Suprapubic skin (tissue), 4 donors: ENCODE measurements at regions not wholly inside any gene's neighbourhood (a gene's known extent, or its start where the extent isn't known, plus 50 kb on each side); places are given as distances from the start of the nearest gene placed in this dataset.

Source experiments
- DNase-seq, 2 donors: peaks; one replicate each; pipeline ENCODE4 v3.0.0-alpha.2; 2019; ENCODE audit warnings: low spot score in 2 of 2
- H3K27ac ChIP-seq: fragments of 200-600 bp; sonication (generic); one replicate; pipeline ENCODE4 v1.5.1; 2019
- H3K27me3 ChIP-seq: fragments of 200-600 bp; sonication (generic); one replicate; pipeline ENCODE4 v1.5.1; 2019
- H3K36me3 ChIP-seq: fragments of 200-600 bp; sonication (generic); one replicate; pipeline ENCODE4 v1.5.1; 2019
- H3K4me1 ChIP-seq: fragments of 200-600 bp; sonication (generic); one replicate; pipeline ENCODE4 v1.5.1; 2019
- H3K4me3 ChIP-seq: fragments of 200-600 bp; sonication (generic); one replicate; pipeline ENCODE4 v1.5.1; 2019; ENCODE audit warnings: mild to moderate bottlenecking
- H3K9me3 ChIP-seq: fragments of 200-600 bp; sonication (generic); one replicate; pipeline ENCODE4 v1.5.1; 2019
- CTCF ChIP-seq, 2 donors: fragments of 200-600 bp in 1 of 2; fragments of 450-650 bp in 1 of 2; sonication (generic) in 1 of 2; IDR thresholded peaks; one replicate each; pipeline ENCODE4 v1.5.1; 2016 to 2019; ENCODE audit warnings: antibody characterized with exemption in 2 of 2, mild to moderate bottlenecking in 1 of 2, moderate library complexity in 1 of 2
- EP300 ChIP-seq: sonication (generic); formaldehyde crosslinking; IDR thresholded peaks from one replicate; pipeline ENCODE4 v1.6.1; 2017; ENCODE audit warnings: antibody characterized with exemption
- POLR2A ChIP-seq, 2 donors: fragments of 450-650 bp; IDR thresholded peaks; one replicate each; pipeline ENCODE4 v1.6.1; 2017; ENCODE audit warnings: antibody characterized with exemption in 2 of 2, mild to moderate bottlenecking in 2 of 2, moderate library complexity in 2 of 2
- POLR2AphosphoS5 ChIP-seq, 3 donors: sonication (generic); formaldehyde crosslinking; IDR thresholded peaks; one replicate each; pipeline ENCODE4 v1.6.1; 2017; ENCODE audit warnings: antibody characterized with exemption in 3 of 3
- WGBS: methylation state at CpG from one replicate; pipeline ENCODE4 v1.1.5; 2018; 5-methylcytosine and 5-hydroxymethylcytosine counted together

GRCh38 chr4:81638698-81639097 is 167.0 kb upstream of the RASGEF1B start:
- 92% methylated on average over 1 of the region's 1 CpG for WGBS
- Histone ChIP-seq H3K36me3 (no peaks in the 10 kb centered on the region), H3K27ac (no peak overlapping the region), H3K27me3 (no peaks in the 10 kb centered on the region), H3K4me1 (no peaks in the 10 kb centered on the region), H3K4me3 (no peak overlapping the region), H3K9me3 (no peaks in the 10 kb centered on the region)
- DNase-seq: no peak
- TF ChIP-seq POLR2A (IDR thresholded peaks at IDR 0.05): no peak
- no peak for TF ChIP-seq EP300
- TF ChIP-seq CTCF (IDR thresholded peaks at IDR 0.05): no peak
- no peak for TF ChIP-seq POLR2AphosphoS5 (IDR thresholded peaks at IDR 0.05)

GRCh38 chr4:81635739-81636138 is 164.0 kb upstream of the RASGEF1B start:
- no peak for TF ChIP-seq POLR2A (IDR thresholded peaks at IDR 0.05)
- TF ChIP-seq EP300: no peak
- TF ChIP-seq POLR2AphosphoS5 (IDR thresholded peaks at IDR 0.05): no peak
- TF ChIP-seq CTCF (IDR thresholded peaks at IDR 0.05): no peak
- Histone ChIP-seq H3K4me1 (peaks cover 11% of the 10 kb centered on the region), H3K36me3 (no peaks in the 10 kb centered on the region), H3K27ac (no peak overlapping the region), H3K27me3 (no peaks in the 10 kb centered on the region), H3K9me3 (no peaks in the 10 kb centered on the region), H3K4me3 (no peak overlapping the region)
- DNase-seq: no peak
- 59% methylated on average over 6 of the region's 6 CpGs for WGBS

GRCh38 chr4:81634766-81635549 is 163.3 kb upstream of the RASGEF1B start:
- Histone ChIP-seq H3K4me3 (no peak overlapping the region), H3K4me1 (peaks cover 11% of the 10 kb centered on the region), H3K9me3 (no peaks in the 10 kb centered on the region), H3K36me3 (no peaks in the 10 kb centered on the region), H3K27me3 (no peaks in the 10 kb centered on the region), H3K27ac (no peak overlapping the region)
- 95% methylated on average over 1 of the region's 1 CpG for WGBS
- TF ChIP-seq CTCF (IDR thresholded peaks at IDR 0.05) (no peak), POLR2A (IDR thresholded peaks at IDR 0.05) (no peak), POLR2AphosphoS5 (IDR thresholded peaks at IDR 0.05) (no peak)
- DNase-seq: no peak

- TF ChIP-seq POLR2AphosphoS5 (IDR thresholded peaks at IDR 0.05) (no peak), EP300 (no peak), CTCF (IDR thresholded peaks at IDR 0.05) (no peak), POLR2A (IDR thresholded peaks at IDR 0.05) (no peak)
- Histone ChIP-seq H3K4me1 (peaks cover 11% of the 10 kb centered on the region), H3K27ac (no peak overlapping the region), H3K9me3 (no peaks in the 10 kb centered on the region), H3K4me3 (no peak overlapping the region), H3K36me3 (no peaks in the 10 kb centered on the region), H3K27me3 (no peaks in the 10 kb centered on the region)
- no peak for DNase-seq
- 87% methylated on average over 4 of the region's 4 CpGs for WGBS
These were observed 162.5 kb upstream of the RASGEF1B start for GRCh38 chr4:81634165-81634564.

- no peak overlapping the region for H3K4me3 ChIP-seq
- H3K27ac ChIP-seq: peak overlapping the region; percentile 13
- WGBS: 49% methylated on average over 9 of the region's 9 CpGs
- no peaks in the 10 kb centered on the region for H3K27me3 ChIP-seq
- no peaks in the 10 kb centered on the region for H3K36me3 ChIP-seq
- H3K9me3 ChIP-seq: no peaks in the 10 kb centered on the region
- H3K4me1 ChIP-seq: peaks cover 11% of the 10 kb centered on the region
- DNase-seq: no peak
- TF ChIP-seq CTCF (IDR thresholded peaks at IDR 0.05): no peak
- no peak for TF ChIP-seq POLR2AphosphoS5 (IDR thresholded peaks at IDR 0.05)
- no peak for TF ChIP-seq POLR2A (IDR thresholded peaks at IDR 0.05)
- no peak for TF ChIP-seq EP300
These were observed 161.0 kb upstream of the RASGEF1B start for GRCh38 chr4:81632581-81633299.
